ENCODE measurements at regions not wholly inside any gene's neighbourhood (a gene's known extent, or its start where the extent isn't known, plus 50 kb on each side); places are given as distances from the start of the nearest gene placed in this dataset.

DNA sequence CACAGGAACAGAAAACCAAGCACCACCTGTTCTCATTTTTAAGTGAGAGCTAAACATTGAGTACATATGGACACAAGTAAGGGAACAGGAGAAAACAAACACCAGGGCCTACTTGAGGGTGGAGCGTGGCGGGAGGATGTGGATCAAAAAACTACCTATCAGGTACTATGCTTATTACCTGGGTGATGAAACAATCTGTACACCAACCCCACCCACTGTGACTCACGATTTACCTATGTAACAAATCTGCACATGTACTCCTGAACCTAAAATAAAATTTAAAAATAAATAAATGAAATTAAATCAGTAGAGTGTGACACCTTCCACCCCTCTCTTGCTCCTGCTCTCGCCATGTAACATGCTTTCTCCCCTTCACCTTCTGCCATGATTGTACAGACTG is 615.5 kb downstream of the RPL10L start:
- TF ChIP-seq POLR2AphosphoS5 (IDR thresholded peaks at IDR 0.05) = no peak
- TF ChIP-seq POLR2A (IDR thresholded peaks at IDR 0.05) = no peak
